HEK293 (cell line): ENCODE measurements at regions not wholly inside any gene's neighbourhood (a gene's known extent, or its start where the extent isn't known, plus 50 kb on each side); places are given as distances from the start of the nearest gene placed in this dataset.

Experiments
- CTCF ChIA-PET: fragments of 350-600 bp; formaldehyde crosslinking; extraction: SDS; loops from one replicate; lab custom pipeline; 2021; ENCODE audit warnings: antibody characterized with exemption; lab: Yijun Ruan, JAX
- POLR2A ChIA-PET: fragments of 300-600 bp; formaldehyde crosslinking; extraction: SDS; loops from one replicate; lab custom pipeline; 2020; ENCODE audit warnings: antibody characterized with exemption, inconsistent platforms; lab: Yijun Ruan, JAX
- H3K27ac ChIP-seq: fragments of 200-500 bp; sonication (Bioruptor generic); 2 replicates; pipeline ENCODE4 v1.5.1; 2014; ENCODE audit warnings: low read depth, low read length, control low read depth, inconsistent platforms; ENCODE audit errors: extremely low read depth
- H3K36me3 ChIP-seq, 2 experiments: fragments of 200-500 bp in 1 of 2; sonication (Bioruptor generic) in 1 of 2; 1 replicate in 1 of 2; 2 replicates in 1 of 2; pipeline ENCODE4 v1.5.1; 2014 to 2017; ENCODE audit warnings: inconsistent platforms in 2 of 2, low read length in 2 of 2; ENCODE audit not compliant: control insufficient read depth in 2 of 2, insufficient read depth in 1 of 2
- H3K4me1 ChIP-seq: fragments of 200-500 bp; sonication (Bioruptor generic); 2 replicates; pipeline ENCODE4 v1.5.1; 2014; ENCODE audit warnings: mild to moderate bottlenecking, low read length, inconsistent platforms; ENCODE audit not compliant: control insufficient read depth, insufficient read depth
- H3K4me3 ChIP-seq: 2 replicates; pipeline ENCODE4 v1.5.1; 2011; ENCODE audit warnings: low read depth, mild to moderate bottlenecking, control low read depth, low read length, moderate library complexity
- H3K9me3 ChIP-seq: fragments of 200-500 bp; sonication (Bioruptor generic); 2 replicates; pipeline ENCODE4 v1.5.1; 2014; ENCODE audit warnings: low read depth, low read length, inconsistent platforms; ENCODE audit not compliant: control insufficient read depth, insufficient read depth
- GLIS2 ChIP-seq: fragments of 450-650 bp; formaldehyde crosslinking; IDR thresholded peaks from 2 replicates; pipeline ENCODE4 v1.5.1; 2016; ENCODE audit warnings: missing biosample characterization, missing genetic modification characterization
- KLF16 ChIP-seq: fragments of 450-650 bp; formaldehyde crosslinking; IDR thresholded peaks from 2 replicates; pipeline ENCODE4 v1.5.1; 2017; ENCODE audit warnings: missing biosample characterization, missing genetic modification characterization
- KLF7 ChIP-seq: fragments of 450-650 bp; formaldehyde crosslinking; IDR thresholded peaks from 2 replicates; pipeline ENCODE4 v1.5.1; 2016; ENCODE audit warnings: missing biosample characterization, missing genetic modification characterization, borderline replicate concordance
- PATZ1 ChIP-seq: fragments of 450-650 bp; formaldehyde crosslinking; IDR thresholded peaks from 2 replicates; pipeline ENCODE4 v1.5.1; 2016; ENCODE audit warnings: missing biosample characterization, missing genetic modification characterization
- PRDM10 ChIP-seq: fragments of 450-650 bp; formaldehyde crosslinking; IDR thresholded peaks from 2 replicates; pipeline ENCODE4 v1.5.1; 2016; ENCODE audit warnings: missing biosample characterization, missing genetic modification characterization
- REST ChIP-seq: fragments of 450-650 bp; formaldehyde crosslinking; IDR thresholded peaks from 2 replicates; pipeline ENCODE4 v1.5.1; 2016; ENCODE audit warnings: missing biosample characterization, missing genetic modification characterization
- SCRT1 ChIP-seq: fragments of 450-650 bp; formaldehyde crosslinking; IDR thresholded peaks from 2 replicates; pipeline ENCODE4 v1.5.1; 2016; ENCODE audit warnings: missing biosample characterization, missing genetic modification characterization, borderline replicate concordance
- SETDB1 ChIP-seq: IDR thresholded peaks from one replicate; pipeline ENCODE4 v1.6.1; 2017; ENCODE audit warnings: mild to moderate bottlenecking, low read length, moderate library complexity, mixed read lengths; ENCODE audit not compliant: insufficient read length
- ZBTB44 ChIP-seq: fragments of 450-650 bp; IDR thresholded peaks from 2 replicates; pipeline ENCODE4 v1.5.1; 2018; ENCODE audit warnings: missing biosample characterization, mild to moderate bottlenecking, missing genetic modification characterization
- ZBTB6 ChIP-seq: fragments of 450-650 bp; formaldehyde crosslinking; IDR thresholded peaks from 2 replicates; pipeline ENCODE4 v1.5.1; 2017; ENCODE audit warnings: missing biosample characterization, missing genetic modification characterization
- ZNF112 ChIP-seq: fragments of 450-650 bp; formaldehyde crosslinking; IDR thresholded peaks from 2 replicates; pipeline ENCODE4 v1.5.0; 2017; ENCODE audit warnings: missing biosample characterization, missing genetic modification characterization
- ZNF121 ChIP-seq: fragments of 450-650 bp; formaldehyde crosslinking; IDR thresholded peaks from 2 replicates; pipeline ENCODE4 v1.5.1; 2016; ENCODE audit warnings: missing biosample characterization, missing genetic modification characterization
- ZNF157 ChIP-seq: fragments of 450-650 bp; formaldehyde crosslinking; IDR thresholded peaks from 2 replicates; pipeline ENCODE4 v1.5.1; 2016; ENCODE audit warnings: missing biosample characterization, missing genetic modification characterization
- ZNF24 ChIP-seq: fragments of 450-650 bp; formaldehyde crosslinking; IDR thresholded peaks from 2 replicates; pipeline ENCODE4 v1.5.1; 2016; ENCODE audit warnings: missing biosample characterization, missing genetic modification characterization
- ZNF501 ChIP-seq: fragments of 450-650 bp; formaldehyde crosslinking; IDR thresholded peaks from 2 replicates; pipeline ENCODE4 v1.5.1; 2016; ENCODE audit warnings: missing biosample characterization, missing genetic modification characterization
- ZNF654 ChIP-seq: fragments of 450-650 bp; formaldehyde crosslinking; IDR thresholded peaks from 2 replicates; pipeline ENCODE4 v1.5.1; 2016; ENCODE audit warnings: low read depth, missing biosample characterization, missing genetic modification characterization
- ZNF660 ChIP-seq: fragments of 450-650 bp; IDR thresholded peaks from 2 replicates; pipeline ENCODE4 v1.5.1; 2018; ENCODE audit warnings: missing biosample characterization, mild to moderate bottlenecking, missing genetic modification characterization
- ZNF677 ChIP-seq: fragments of 450-650 bp; IDR thresholded peaks from 2 replicates; pipeline ENCODE4 v1.5.0; 2018; ENCODE audit warnings: missing biosample characterization, mild to moderate bottlenecking, missing genetic modification characterization, moderate library complexity
- ZSCAN30 ChIP-seq: fragments of 450-650 bp; IDR thresholded peaks from 2 replicates; pipeline ENCODE4 v1.5.1; 2018; ENCODE audit warnings: missing biosample characterization, mild to moderate bottlenecking, missing genetic modification characterization, moderate library complexity

DNA sequence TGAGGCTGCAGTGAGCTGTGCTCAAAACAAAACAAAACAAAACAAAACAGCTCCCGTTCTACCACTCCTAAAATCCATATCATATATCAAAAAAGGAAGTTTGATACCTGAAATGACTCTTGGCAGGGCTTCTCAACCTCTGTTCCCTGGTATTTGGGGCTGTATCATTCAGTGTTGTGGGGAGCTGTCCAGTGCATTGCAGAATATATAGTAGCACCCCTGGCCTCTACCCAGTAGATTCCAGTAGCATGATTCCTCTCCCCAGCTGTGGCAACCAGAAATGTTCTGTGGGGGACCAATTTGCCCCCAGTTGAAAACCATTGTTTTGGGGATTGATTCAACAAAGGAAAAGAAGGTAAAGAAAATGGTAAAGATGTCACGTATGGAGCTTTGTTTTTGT, 238.9 kb downstream of the PRL start:
- CTCF ChIA-PET: no interaction called here
- POLR2A ChIA-PET: no interaction called here
- H3K4me1 ChIP-seq: no peaks in the 10 kb centered on the region

DNA sequence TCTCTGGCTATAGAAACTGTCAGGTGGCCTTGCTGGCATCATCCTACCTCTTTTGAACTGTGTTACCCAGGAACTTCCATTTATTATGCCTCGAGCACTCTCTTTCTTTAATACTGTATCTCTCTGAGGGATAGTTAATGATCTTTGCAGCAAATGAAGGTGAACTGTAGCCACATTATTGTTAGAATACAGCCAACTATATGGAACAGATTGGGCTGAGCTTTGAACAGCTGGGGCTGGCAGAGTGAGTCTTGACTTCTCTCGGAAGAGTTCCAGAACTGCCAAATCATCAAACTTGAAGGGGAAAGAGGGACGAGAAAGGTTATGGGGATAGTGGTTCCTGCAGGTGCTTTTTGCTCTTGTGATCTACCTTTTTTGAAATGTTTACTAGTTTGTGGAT, 237.7 kb downstream of the PRL start:
- H3K4me3 ChIP-seq: no peak overlapping the region
- no peak overlapping the region for H3K27ac ChIP-seq
- TF ChIP-seq KLF7 (tag by site-specific recombination): no peak
- no peak for TF ChIP-seq ZNF654 (tag by site-specific recombination)
- ChIA-PET CTCF (interaction anchor here (0.6 kb wide), 1 partner anchor 337 kb away, joined by 3 read pairs; no protein-coding TSS in a partner anchor), POLR2A (interaction anchor here (0.7 kb wide), 1 partner anchor 870 kb away, joined by 3 read pairs; no protein-coding TSS in a partner anchor)
- H3K9me3 ChIP-seq: no peaks in the 10 kb centered on the region; the same call in 1 of the 2 replicates
- H3K36me3 ChIP-seq: no peaks in the 10 kb centered on the region
- H3K4me1 ChIP-seq: no peaks in the 10 kb centered on the region

More for the DNA sequence above, 238.9 kb downstream of the PRL start:
- Histone ChIP-seq H3K36me3 (no peaks in the 10 kb centered on the region), H3K9me3 (no peaks in the 10 kb centered on the region; the same call in 1 of the 2 replicates), H3K4me3 (no peak overlapping the region), H3K27ac (no peak overlapping the region)
- TF ChIP-seq ZBTB44 (no peak), REST (tag by site-specific recombination) (peak; percentile 44; the same call in 1 of the 2 replicates)

- POLR2A ChIA-PET: no interaction called here
- CTCF ChIA-PET: interaction anchor here (0.6 kb wide), 1 partner anchor 338 kb away, joined by 3 read pairs; no protein-coding TSS in a partner anchor
- H3K9me3 ChIP-seq: no peaks in the 10 kb centered on the region; the same call in 1 of the 2 replicates
- H3K4me1 ChIP-seq: no peaks in the 10 kb centered on the region
- H3K27ac ChIP-seq: no peak overlapping the region
- no peak overlapping the region for H3K4me3 ChIP-seq
- H3K36me3 ChIP-seq: no peaks in the 10 kb centered on the region
- TF ChIP-seq ZNF157 (no peak), ZNF24 (no peak), PRDM10 (no peak), KLF16 (tag by site-specific recombination) (no peak), ZNF677 (tag by site-specific recombination) (no peak), ZNF112 (no peak), SETDB1 (no peak), SCRT1 (tag by site-specific recombination) (no peak), ZNF121 (no peak), ZNF660 (tag by site-specific recombination) (no peak), ZNF501 (tag by site-specific recombination) (no peak), GLIS2 (tag by site-specific recombination) (no peak), ZSCAN30 (tag by site-specific recombination) (no peak), PATZ1 (tag by site-specific recombination) (no peak), ZBTB6 (tag by site-specific recombination) (no peak)
Observed at GRCh38 chr6:22059946-22060345, 236.9 kb downstream of the PRL start.
